ENCODE measurements at regions not wholly inside any gene's neighbourhood (a gene's known extent, or its start where the extent isn't known, plus 50 kb on each side); places are given as distances from the start of the nearest gene placed in this dataset.

DNA sequence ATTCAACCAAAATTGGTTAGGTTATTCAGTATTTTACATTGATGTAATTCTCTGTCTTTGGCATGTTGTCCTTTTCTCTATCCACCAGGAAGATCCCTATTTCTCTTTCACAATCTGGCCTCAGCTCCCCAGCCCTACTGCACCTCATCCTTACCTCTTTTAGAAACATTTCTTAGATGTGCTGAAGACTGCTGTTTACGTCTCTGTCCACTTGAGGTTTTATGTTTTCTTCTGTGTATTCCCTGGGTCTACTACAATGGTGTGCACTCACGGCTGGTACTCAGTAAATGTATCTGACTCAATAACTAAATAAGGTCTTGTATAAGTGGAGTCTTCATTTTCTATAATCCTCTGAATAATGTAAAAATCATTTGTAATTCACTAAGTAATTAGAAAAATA is 822.7 kb downstream of the DTWD2 start:
- TF ChIP-seq, protein P1, sequence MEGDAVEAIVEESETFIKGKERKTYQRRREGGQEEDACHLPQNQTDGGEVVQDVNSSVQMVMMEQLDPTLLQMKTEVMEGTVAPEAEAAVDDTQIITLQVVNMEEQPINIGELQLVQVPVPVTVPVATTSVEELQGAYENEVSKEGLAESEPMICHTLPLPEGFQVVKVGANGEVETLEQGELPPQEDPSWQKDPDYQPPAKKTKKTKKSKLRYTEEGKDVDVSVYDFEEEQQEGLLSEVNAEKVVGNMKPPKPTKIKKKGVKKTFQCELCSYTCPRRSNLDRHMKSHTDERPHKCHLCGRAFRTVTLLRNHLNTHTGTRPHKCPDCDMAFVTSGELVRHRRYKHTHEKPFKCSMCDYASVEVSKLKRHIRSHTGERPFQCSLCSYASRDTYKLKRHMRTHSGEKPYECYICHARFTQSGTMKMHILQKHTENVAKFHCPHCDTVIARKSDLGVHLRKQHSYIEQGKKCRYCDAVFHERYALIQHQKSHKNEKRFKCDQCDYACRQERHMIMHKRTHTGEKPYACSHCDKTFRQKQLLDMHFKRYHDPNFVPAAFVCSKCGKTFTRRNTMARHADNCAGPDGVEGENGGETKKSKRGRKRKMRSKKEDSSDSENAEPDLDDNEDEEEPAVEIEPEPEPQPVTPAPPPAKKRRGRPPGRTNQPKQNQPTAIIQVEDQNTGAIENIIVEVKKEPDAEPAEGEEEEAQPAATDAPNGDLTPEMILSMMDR (IDR thresholded peaks at IDR 0.05; ENCODE audit: unreplicated experiment) = no peak
- no peak for DNase-seq (ENCODE audit: unreplicated experiment)
- Mint-ChIP-seq H3K9me3 (ENCODE audit: unreplicated experiment) (no peaks in the 10 kb centered on the region), H3K27ac (ENCODE audit: low read depth, unreplicated experiment) (no peak overlapping the region), H3K4me1 (ENCODE audit: insufficient read depth, unreplicated experiment) (peaks cover 5% of the 10 kb centered on the region), H3K36me3 (ENCODE audit: insufficient read depth, unreplicated experiment) (peaks cover 6% of the 10 kb centered on the region), H3K4me3 (ENCODE audit: unreplicated experiment) (no peak overlapping the region), H3K27me3 (ENCODE audit: insufficient read depth, unreplicated experiment) (no peaks in the 10 kb centered on the region)
- intact Hi-C loops (cut with micrococcal nuclease) = no loop called here
- ChIA-PET POLR2A (no interaction called here), CTCF (interaction anchor here (0.8 kb wide), 1 partner anchor 586 kb away, joined by 3 read pairs; no protein-coding TSS in a partner anchor)
- BruUV-seq (replicated peaks) = no TSS peak

DNA sequence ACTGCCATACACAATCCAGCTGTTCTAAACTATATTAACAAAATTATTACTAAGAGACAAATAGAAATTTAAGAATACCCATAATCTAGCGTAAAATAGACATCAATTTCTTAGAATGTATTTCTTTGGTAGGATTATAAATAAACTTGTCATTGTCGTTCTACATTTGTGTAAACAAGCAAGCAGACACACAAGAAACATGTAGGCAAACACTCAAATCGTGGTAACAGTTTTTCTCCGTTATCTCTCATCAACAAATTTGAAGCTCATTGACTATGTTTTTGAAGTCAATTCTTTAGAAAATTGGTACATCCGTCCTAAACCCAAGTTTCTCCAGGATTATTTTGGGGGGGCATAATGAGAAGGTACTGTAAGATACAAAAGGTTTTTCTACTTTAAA is 832.2 kb downstream of the DTWD2 start:
- no peak for DNase-seq (ENCODE audit: unreplicated experiment)
- ChIA-PET POLR2A (no interaction called here), CTCF (no interaction called here)
- no peak overlapping the region for H3K4me3 Mint-ChIP-seq (ENCODE audit: unreplicated experiment)
- intact Hi-C loops (cut with micrococcal nuclease) = no loop called here
- no peaks in the 10 kb centered on the region for H3K36me3 Mint-ChIP-seq (ENCODE audit: insufficient read depth, unreplicated experiment)
- H3K27me3 Mint-ChIP-seq (ENCODE audit: insufficient read depth, unreplicated experiment) = no peaks in the 10 kb centered on the region
- H3K4me1 Mint-ChIP-seq (ENCODE audit: insufficient read depth, unreplicated experiment) = peaks cover 7% of the 10 kb centered on the region
- TF ChIP-seq, protein P1 (IDR thresholded peaks at IDR 0.05; ENCODE audit: unreplicated experiment) = no peak
- H3K27ac Mint-ChIP-seq (ENCODE audit: low read depth, unreplicated experiment) = no peak overlapping the region
- no TSS peak for BruUV-seq (replicated peaks)
- no peaks in the 10 kb centered on the region for H3K9me3 Mint-ChIP-seq (ENCODE audit: unreplicated experiment)

DNA sequence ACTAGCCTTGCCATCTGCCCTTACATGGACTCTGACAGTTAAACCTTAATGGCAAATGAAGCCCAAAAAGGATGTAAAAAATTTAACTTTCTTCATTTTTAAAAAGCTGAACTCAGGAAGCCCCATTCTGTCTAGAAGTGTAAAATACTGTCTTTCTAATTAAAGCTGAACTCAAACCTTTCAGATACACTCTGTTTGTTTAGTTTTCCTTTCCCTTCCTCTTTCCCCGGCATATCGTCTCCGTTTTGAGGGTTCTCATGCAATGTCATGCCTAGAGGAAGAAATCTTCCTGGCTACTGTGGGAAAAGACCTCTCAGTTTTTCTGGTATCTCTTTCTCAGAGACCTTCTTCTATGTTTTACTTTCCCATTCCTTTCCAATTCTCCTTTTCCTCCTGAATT is 841.5 kb downstream of the DTWD2 start:
- TF ChIP-seq, protein P1 (IDR thresholded peaks at IDR 0.05; ENCODE audit: unreplicated experiment) = no peak
- no peaks in the 10 kb centered on the region for H3K27me3 Mint-ChIP-seq (ENCODE audit: insufficient read depth, unreplicated experiment)
- CTCF ChIA-PET = no interaction called here
- no peak overlapping the region for H3K4me3 Mint-ChIP-seq (ENCODE audit: unreplicated experiment)
- no peaks in the 10 kb centered on the region for H3K9me3 Mint-ChIP-seq (ENCODE audit: unreplicated experiment)
- no TSS peak for BruUV-seq (replicated peaks)
- DNase-seq (ENCODE audit: unreplicated experiment) = no peak
- no peaks in the 10 kb centered on the region for H3K36me3 Mint-ChIP-seq (ENCODE audit: insufficient read depth, unreplicated experiment)
- H3K4me1 Mint-ChIP-seq (ENCODE audit: insufficient read depth, unreplicated experiment) = no peaks in the 10 kb centered on the region
- H3K27ac Mint-ChIP-seq (ENCODE audit: low read depth, unreplicated experiment) = no peak overlapping the region
- POLR2A ChIA-PET = no interaction called here
- intact Hi-C loops (cut with micrococcal nuclease) = no loop called here

DNA sequence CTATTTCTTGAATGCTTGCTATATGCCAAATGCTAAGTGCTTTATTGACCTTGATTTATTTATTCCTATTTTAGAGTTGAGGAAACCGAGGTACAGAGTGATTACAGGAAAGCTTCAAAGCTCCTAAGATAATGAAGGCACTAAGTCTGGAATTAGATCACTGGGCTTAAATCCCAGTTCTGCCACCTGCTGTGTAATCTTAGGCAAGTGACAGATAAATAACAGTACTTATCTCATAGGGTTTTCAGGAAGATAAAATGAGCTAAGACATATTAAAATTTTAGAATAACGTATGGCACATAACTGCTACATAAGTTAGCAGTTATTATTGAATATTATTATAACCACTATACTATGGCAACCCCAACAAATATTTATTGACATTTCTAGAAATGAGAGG is 843.8 kb downstream of the DTWD2 start:
- no peaks in the 10 kb centered on the region for H3K4me1 Mint-ChIP-seq (ENCODE audit: insufficient read depth, unreplicated experiment)
- TF ChIP-seq, protein P1 (IDR thresholded peaks at IDR 0.05; ENCODE audit: unreplicated experiment) = no peak
- no peak for DNase-seq (ENCODE audit: unreplicated experiment)
- no peak overlapping the region for H3K27ac Mint-ChIP-seq (ENCODE audit: low read depth, unreplicated experiment)
- H3K36me3 Mint-ChIP-seq (ENCODE audit: insufficient read depth, unreplicated experiment) = no peaks in the 10 kb centered on the region
- POLR2A ChIA-PET = no interaction called here
- intact Hi-C loops (cut with micrococcal nuclease) = no loop called here
- no peak overlapping the region for H3K4me3 Mint-ChIP-seq (ENCODE audit: unreplicated experiment)
- no TSS peak for BruUV-seq (replicated peaks)
- CTCF ChIA-PET = no interaction called here
- H3K27me3 Mint-ChIP-seq (ENCODE audit: insufficient read depth, unreplicated experiment) = no peaks in the 10 kb centered on the region
- no peaks in the 10 kb centered on the region for H3K9me3 Mint-ChIP-seq (ENCODE audit: unreplicated experiment)
